ENCODE measurements at regions not wholly inside any gene's neighbourhood (a gene's known extent, or its start where the extent isn't known, plus 50 kb on each side); places are given as distances from the start of the nearest gene placed in this dataset.

DNA sequence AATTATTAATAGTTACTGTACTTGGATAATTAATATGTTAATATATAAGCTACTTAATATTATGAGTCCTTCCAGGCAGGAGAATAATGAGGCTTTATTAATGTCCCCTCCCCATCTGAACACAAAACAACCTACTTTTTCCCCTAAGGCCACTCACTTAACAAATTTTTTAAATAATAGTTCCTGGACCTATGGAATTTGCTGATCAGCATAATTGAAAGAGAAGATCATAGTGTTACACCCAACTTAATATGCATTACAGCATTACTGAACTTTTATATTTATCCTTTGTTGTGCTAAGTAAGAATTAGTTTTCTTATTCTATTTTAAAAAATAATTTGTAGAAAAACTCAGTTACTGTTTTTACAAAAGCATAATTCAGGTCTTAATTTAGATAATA lies 1537.7 kb upstream of the GOT2 start:
- TF ChIP-seq SIN3A (IDR thresholded peaks at IDR 0.05; ENCODE audit: borderline replicate concordance, insufficient read depth, low read length) = no peak
- no peak for TF ChIP-seq POLR2AphosphoS5 (IDR thresholded peaks at IDR 0.05; ENCODE audit: low read depth, low read length)
- TF ChIP-seq TAF1 (IDR thresholded peaks at IDR 0.05; ENCODE audit: borderline replicate concordance, insufficient read depth, low read length) = no peak
- TF ChIP-seq FOXP2 (optimal IDR thresholded peaks at IDR 0.05; ENCODE audit: borderline replicate concordance, extremely low read depth, extremely low read length, insufficient read depth) = no peak
- TF ChIP-seq REST (IDR thresholded peaks at IDR 0.05; ENCODE audit: insufficient read depth in 1 of 2, low read depth in 2 of 2, low read length in 2 of 2) = no peak

GRCh38 chr16:60271025-60271771 lies 1537.1 kb upstream of the GOT2 start:
- TF ChIP-seq REST (IDR thresholded peaks at IDR 0.05; ENCODE audit: insufficient read depth in 1 of 2, low read depth in 2 of 2, low read length in 2 of 2) = no peak
- TF ChIP-seq SIN3A (IDR thresholded peaks at IDR 0.05; ENCODE audit: borderline replicate concordance, insufficient read depth, low read length) = no peak
- no peak for TF ChIP-seq POLR2AphosphoS5 (IDR thresholded peaks at IDR 0.05; ENCODE audit: low read depth, low read length)
- no peak for TF ChIP-seq FOXP2 (optimal IDR thresholded peaks at IDR 0.05; ENCODE audit: borderline replicate concordance, extremely low read depth, extremely low read length, insufficient read depth)
- no peak for TF ChIP-seq TAF1 (IDR thresholded peaks at IDR 0.05; ENCODE audit: borderline replicate concordance, insufficient read depth, low read length)

- no peak for TF ChIP-seq SIN3A (IDR thresholded peaks at IDR 0.05; ENCODE audit: borderline replicate concordance, insufficient read depth, low read length)
- TF ChIP-seq TAF1 (IDR thresholded peaks at IDR 0.05; ENCODE audit: borderline replicate concordance, insufficient read depth, low read length) = no peak
- no peak for TF ChIP-seq POLR2AphosphoS5 (IDR thresholded peaks at IDR 0.05; ENCODE audit: low read depth, low read length)
- TF ChIP-seq REST (IDR thresholded peaks at IDR 0.05; ENCODE audit: insufficient read depth in 1 of 2, low read depth in 2 of 2, low read length in 2 of 2) = no peak
- TF ChIP-seq FOXP2 (optimal IDR thresholded peaks at IDR 0.05; ENCODE audit: borderline replicate concordance, extremely low read depth, extremely low read length, insufficient read depth) = no peak
Measured at GRCh38 chr16:60261425-60261824, 1527.3 kb upstream of the GOT2 start.

DNA sequence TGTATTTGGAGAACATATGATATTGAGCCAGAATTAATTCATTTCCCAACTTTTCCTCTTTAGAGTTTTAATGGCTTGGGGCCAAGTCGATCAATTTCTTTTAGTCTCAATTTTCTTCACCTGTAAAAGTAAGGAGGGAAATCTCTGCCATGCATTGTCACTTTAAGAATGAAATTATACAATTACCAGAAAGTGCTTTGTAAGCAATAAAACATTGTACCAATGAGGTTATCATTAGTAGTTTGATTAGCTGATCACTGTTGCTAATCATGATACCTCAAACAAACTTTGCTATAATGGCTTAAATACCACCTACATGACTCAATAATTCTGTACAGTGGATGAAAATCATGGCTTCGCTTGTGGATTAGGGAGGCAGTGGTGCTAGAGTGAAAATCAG lies 1525.8 kb upstream of the GOT2 start:
- TF ChIP-seq POLR2AphosphoS5 (IDR thresholded peaks at IDR 0.05; ENCODE audit: low read depth, low read length) (no peak), TAF1 (IDR thresholded peaks at IDR 0.05; ENCODE audit: borderline replicate concordance, insufficient read depth, low read length) (no peak), REST (IDR thresholded peaks at IDR 0.05; ENCODE audit: insufficient read depth in 1 of 2, low read depth in 2 of 2, low read length in 2 of 2) (no peak), SIN3A (IDR thresholded peaks at IDR 0.05; ENCODE audit: borderline replicate concordance, insufficient read depth, low read length) (no peak)

All from PFSK-1 (cell line).